Activated CD4-positive, alpha-beta T cell treated with anti-CD3 and anti-CD28 coated beads, Interleukin-2, Interleukin-6, amounts not matched to agents 100 ng/mL and 50 ng/mL, durations not matched to agents 16 hours and 8 hours (primary cell): ENCODE measurements at regions not wholly inside any gene's neighbourhood (a gene's known extent, or its start where the extent isn't known, plus 50 kb on each side); places are given as distances from the start of the nearest gene placed in this dataset.

Experiments used
- DNase-seq: peaks from one replicate; pipeline ENCODE4 v3.0.0-alpha.2; 2020

- no peak for DNase-seq
These were observed 1398.5 kb upstream of the CELF4 start for GRCh38 chr18:38963943-38964660.

- DNase-seq, result no peak
These were observed 1396.3 kb upstream of the CELF4 start for GRCh38 chr18:38961880-38962279.

GRCh38 chr18:38957736-38958135 is 1392.1 kb upstream of the CELF4 start:
- DNase-seq, result no peak

GRCh38 chr18:38956068-38956467 is 1390.5 kb upstream of the CELF4 start:
- DNase-seq, result no peak

GRCh38 chr18:38951633-38952032 is 1386.0 kb upstream of the CELF4 start:
- DNase-seq, result no peak

GRCh38 chr18:38948436-38948835 is 1382.8 kb upstream of the CELF4 start:
- no peak for DNase-seq

GRCh38 chr18:38944446-38945024 is 1378.9 kb upstream of the CELF4 start:
- no peak for DNase-seq

- no peak for DNase-seq
These were observed 1376.3 kb upstream of the CELF4 start for GRCh38 chr18:38941711-38942561.

GRCh38 chr18:38940863-38941531 is 1375.4 kb upstream of the CELF4 start:
- peak; percentile 89 for DNase-seq

GRCh38 chr18:38940475-38940862 is 1374.9 kb upstream of the CELF4 start:
- DNase-seq, result no peak

GRCh38 chr18:38933910-38934510 is 1368.4 kb upstream of the CELF4 start:
- no peak for DNase-seq

- no peak for DNase-seq
These were observed 1367.7 kb upstream of the CELF4 start for GRCh38 chr18:38933322-38933721.

- DNase-seq, result no peak
These were observed 1367.2 kb upstream of the CELF4 start for GRCh38 chr18:38932752-38933151.

GRCh38 chr18:38931754-38932050 is 1366.1 kb upstream of the CELF4 start:
- DNase-seq, result no peak

- DNase-seq, result no peak
These were observed 1365.5 kb upstream of the CELF4 start for GRCh38 chr18:38930881-38931753.

- DNase-seq, result no peak
These were observed 1357.9 kb upstream of the CELF4 start for GRCh38 chr18:38923540-38923939.

GRCh38 chr18:38923126-38923525 is 1357.5 kb upstream of the CELF4 start:
- DNase-seq, result no peak

- DNase-seq, result no peak
These were observed 1344.4 kb upstream of the CELF4 start for GRCh38 chr18:38909972-38910371.

- no peak for DNase-seq
These were observed 1337.2 kb upstream of the CELF4 start for GRCh38 chr18:38902796-38903195.

- DNase-seq, result no peak
These were observed 1334.8 kb upstream of the CELF4 start for GRCh38 chr18:38900445-38900844.

GRCh38 chr18:38900031-38900430 is 1334.4 kb upstream of the CELF4 start:
- DNase-seq, result no peak

- DNase-seq, result no peak
These were observed 1333.7 kb upstream of the CELF4 start for GRCh38 chr18:38899252-38899651.
